ENCODE measurements at regions not wholly inside any gene's neighbourhood (a gene's known extent, or its start where the extent isn't known, plus 50 kb on each side); places are given as distances from the start of the nearest gene placed in this dataset.
A peak's percentile ranks its signal among the peaks of the same experiment; 100 is the strongest.
"Not testable (repeated sequence)": the region's sequence is repeated elsewhere in the genome, so short reads cannot be mapped to it uniquely, and the experiment has no call there.

GRCh38 chr1:60797351-60797750, 285.0 kb upstream of the NFIA start:
- Histone ChIP-seq H3K27me3 (ENCODE audit: control insufficient read depth, insufficient read depth, low read length) (no peaks in the 10 kb centered on the region), H3K4me3 (ENCODE audit: low read depth, low read length) (no peak overlapping the region), H3K9me3 (ENCODE audit: control insufficient read depth, insufficient read depth, low read length) (no peaks in the 10 kb centered on the region), H3K27ac (ENCODE audit: low read depth, low read length) (no peak overlapping the region)
- TF ChIP-seq, protein P1, sequence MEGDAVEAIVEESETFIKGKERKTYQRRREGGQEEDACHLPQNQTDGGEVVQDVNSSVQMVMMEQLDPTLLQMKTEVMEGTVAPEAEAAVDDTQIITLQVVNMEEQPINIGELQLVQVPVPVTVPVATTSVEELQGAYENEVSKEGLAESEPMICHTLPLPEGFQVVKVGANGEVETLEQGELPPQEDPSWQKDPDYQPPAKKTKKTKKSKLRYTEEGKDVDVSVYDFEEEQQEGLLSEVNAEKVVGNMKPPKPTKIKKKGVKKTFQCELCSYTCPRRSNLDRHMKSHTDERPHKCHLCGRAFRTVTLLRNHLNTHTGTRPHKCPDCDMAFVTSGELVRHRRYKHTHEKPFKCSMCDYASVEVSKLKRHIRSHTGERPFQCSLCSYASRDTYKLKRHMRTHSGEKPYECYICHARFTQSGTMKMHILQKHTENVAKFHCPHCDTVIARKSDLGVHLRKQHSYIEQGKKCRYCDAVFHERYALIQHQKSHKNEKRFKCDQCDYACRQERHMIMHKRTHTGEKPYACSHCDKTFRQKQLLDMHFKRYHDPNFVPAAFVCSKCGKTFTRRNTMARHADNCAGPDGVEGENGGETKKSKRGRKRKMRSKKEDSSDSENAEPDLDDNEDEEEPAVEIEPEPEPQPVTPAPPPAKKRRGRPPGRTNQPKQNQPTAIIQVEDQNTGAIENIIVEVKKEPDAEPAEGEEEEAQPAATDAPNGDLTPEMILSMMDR (IDR thresholded peaks at IDR 0.05; ENCODE audit: low read depth, low read length) = no peak
- ChIA-PET POLR2A (no interaction called here), CTCF (interaction anchor here (1.4 kb wide), 1 partner anchor 33 kb away, joined by 4 read pairs; no protein-coding TSS in a partner anchor)
- DNase-seq (ENCODE audit: low read depth, low spot score) = no peak

DNA sequence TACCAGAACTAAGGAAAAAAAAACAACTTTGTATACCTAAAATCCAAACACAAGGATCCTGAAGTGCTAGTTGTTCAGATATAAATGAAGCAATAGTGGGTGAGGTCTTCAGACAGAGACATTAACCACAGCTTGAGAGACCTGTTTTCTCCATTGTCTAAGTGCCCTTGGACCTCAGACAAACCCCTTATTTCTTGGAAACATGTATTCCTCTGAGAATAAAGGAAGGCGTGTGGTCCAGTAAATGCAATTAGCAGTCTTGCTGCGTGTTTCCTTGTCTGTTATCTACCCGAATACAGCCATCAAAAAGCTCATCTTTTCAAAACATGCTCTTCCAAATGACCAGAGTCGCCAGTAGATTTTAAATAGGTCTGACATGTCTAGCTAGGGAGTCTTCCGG, 291.1 kb upstream of the NFIA start:
- H3K9me3 ChIP-seq (ENCODE audit: control insufficient read depth, insufficient read depth, low read length) = no peaks in the 10 kb centered on the region
- ChIA-PET CTCF (no interaction called here), POLR2A (no interaction called here)
- H3K27me3 ChIP-seq (ENCODE audit: control insufficient read depth, insufficient read depth, low read length) = no peaks in the 10 kb centered on the region
- TF ChIP-seq, protein P1 (IDR thresholded peaks at IDR 0.05; ENCODE audit: low read depth, low read length) = no peak
- no peak overlapping the region for H3K27ac ChIP-seq (ENCODE audit: low read depth, low read length)
- no peak for DNase-seq (ENCODE audit: low read depth, low spot score)
- H3K4me3 ChIP-seq (ENCODE audit: low read depth, low read length) = no peak overlapping the region

GRCh38 chr1:60773099-60773498, 309.3 kb upstream of the NFIA start:
- H3K4me3 ChIP-seq (ENCODE audit: low read depth, low read length); DNase-seq (ENCODE audit: low read depth, low spot score); H3K9me3 ChIP-seq (ENCODE audit: control insufficient read depth, insufficient read depth, low read length); H3K27ac ChIP-seq (ENCODE audit: low read depth, low read length); H3K27me3 ChIP-seq (ENCODE audit: control insufficient read depth, insufficient read depth, low read length); CTCF ChIA-PET; POLR2A ChIA-PET: not testable (repeated sequence)

GRCh38 chr1:60769082-60769481, 313.3 kb upstream of the NFIA start:
- ChIA-PET CTCF (no interaction called here), POLR2A (no interaction called here)
- Histone ChIP-seq H3K4me3 (ENCODE audit: low read depth, low read length) (no peak overlapping the region), H3K9me3 (ENCODE audit: control insufficient read depth, insufficient read depth, low read length) (no peaks in the 10 kb centered on the region), H3K27ac (ENCODE audit: low read depth, low read length) (no peak overlapping the region), H3K27me3 (ENCODE audit: control insufficient read depth, insufficient read depth, low read length) (no peaks in the 10 kb centered on the region)
- no peak for DNase-seq (ENCODE audit: low read depth, low spot score)
- TF ChIP-seq, protein P1 (IDR thresholded peaks at IDR 0.05; ENCODE audit: low read depth, low read length) = no peak

DNA sequence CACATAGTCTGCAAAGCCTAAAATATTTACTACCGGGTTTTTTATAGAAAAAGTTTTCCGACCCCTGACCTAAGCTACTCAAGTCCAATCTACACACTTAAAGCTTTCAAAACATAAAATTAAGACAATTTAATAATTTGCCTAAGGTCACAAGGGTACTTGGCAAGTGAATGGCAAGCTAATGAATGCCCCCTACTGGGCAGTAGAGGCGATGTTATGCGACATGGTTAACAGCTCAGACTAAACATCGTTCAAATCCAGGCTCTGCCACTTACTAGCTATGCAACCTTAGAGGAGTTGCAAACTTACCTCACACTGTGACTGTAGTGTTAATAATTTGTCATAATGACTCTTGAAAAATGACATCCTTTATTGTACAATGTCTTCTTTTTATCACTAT, 317.2 kb upstream of the NFIA start:
- POLR2A ChIA-PET = no interaction called here
- Histone ChIP-seq H3K27ac (ENCODE audit: low read depth, low read length) (no peak overlapping the region), H3K4me3 (ENCODE audit: low read depth, low read length) (no peak overlapping the region), H3K9me3 (ENCODE audit: control insufficient read depth, insufficient read depth, low read length) (no peaks in the 10 kb centered on the region), H3K27me3 (ENCODE audit: control insufficient read depth, insufficient read depth, low read length) (no peaks in the 10 kb centered on the region)
- no peak for DNase-seq (ENCODE audit: low read depth, low spot score)
- TF ChIP-seq, protein P1 (IDR thresholded peaks at IDR 0.05; ENCODE audit: low read depth, low read length) = peak; percentile 47
- CTCF ChIA-PET = interaction anchor here (0.7 to 3.3 kb wide), 7 partner anchors 9 to 794 kb away, joined by 3 to 19 read pairs (median 4); no protein-coding TSS in a partner anchor

- no peak for DNase-seq (ENCODE audit: low read depth, low spot score)
- TF ChIP-seq, protein P1 (IDR thresholded peaks at IDR 0.05; ENCODE audit: low read depth, low read length) = no peak
- Histone ChIP-seq H3K27ac (ENCODE audit: low read depth, low read length) (no peak overlapping the region), H3K4me3 (ENCODE audit: low read depth, low read length) (no peak overlapping the region), H3K27me3 (ENCODE audit: control insufficient read depth, insufficient read depth, low read length) (no peaks in the 10 kb centered on the region), H3K9me3 (ENCODE audit: control insufficient read depth, insufficient read depth, low read length) (no peaks in the 10 kb centered on the region)
- ChIA-PET POLR2A (no interaction called here), CTCF (interaction anchor here (0.6 to 3.3 kb wide), 7 partner anchors 9 to 1087 kb away, joined by 3 to 19 read pairs (median 4); no protein-coding TSS in a partner anchor)
These were observed 317.9 kb upstream of the NFIA start for GRCh38 chr1:60764489-60764888.
